OCI-LY7 (cell line): ENCODE measurements at regions not wholly inside any gene's neighbourhood (a gene's known extent, or its start where the extent isn't known, plus 50 kb on each side); places are given as distances from the start of the nearest gene placed in this dataset.

Experiments
- CTCF ChIP-seq: fragments of 200-600 bp; sonication (generic); conservative IDR thresholded peaks from 2 replicates; pipeline ENCODE4 v1.5.1; 2014; ENCODE audit warnings: mild to moderate bottlenecking, antibody characterized with exemption, low read length, moderate library complexity, mixed read lengths
- EZH2phosphoT487 ChIP-seq: fragments of 200-600 bp; sonication (generic); IDR thresholded peaks from 2 replicates; pipeline ENCODE4 v1.6.1; 2018; ENCODE audit warnings: low read depth, borderline replicate concordance, mild to moderate bottlenecking, mixed run types, antibody characterized with exemption, low read length, moderate library complexity, mixed read lengths

- TF ChIP-seq CTCF (no peak), EZH2phosphoT487 (no peak)
Observed at GRCh38 chr5:67253911-67254310, 57.3 kb upstream of the CD180 start.
